K562 (cell line): ENCODE measurements at regions not wholly inside any gene's neighbourhood (a gene's known extent, or its start where the extent isn't known, plus 50 kb on each side); places are given as distances from the start of the nearest gene placed in this dataset.

Experiments used
- ATAC-seq: fragments of 200-7000 bp; cut with Tn5 transposase; 3 replicates; pipeline ENCODE4 v1.9.1; 2020; ENCODE audit warnings: moderate library complexity
- BruUV-seq: library from RNA; stranded (reverse); fragments of 400-500 nt; replicated peaks from 2 replicates; lab custom pipeline; 2021; lab: Mats Ljungman, UMichigan
- CTCF ChIA-PET: fragments of 300-600 bp; formaldehyde crosslinking; extraction: SDS; loops from one replicate; lab custom pipeline; 2021; ENCODE audit warnings: low intra/inter-chr PET ratio; lab: Yijun Ruan, JAX
- POLR2A ChIA-PET: fragments of 300-600, 350-650 bp; sonication (Branson Sonifier 250); formaldehyde crosslinking; extraction: SDS; loops from one replicate; lab custom pipeline; 2021; ENCODE audit warnings: antibody characterized with exemption, inconsistent platforms; lab: Yijun Ruan, JAX
- DNase-seq, 4 experiments: peaks; one replicate each; pipeline versions ENCODE4 v3.0.0 to v3.0.0-alpha.2; 2011 to 2018; ENCODE audit warnings: low spot score in 3 of 4, mixed read lengths in 3 of 4; ENCODE audit errors: extremely low read depth in 1 of 4
- FAIRE-seq: peaks from 2 replicates; lab custom pipeline; 2011; peaks lifted over from hg19 to GRCh38; lab: Jason Lieb, UNC
- H2AFZ ChIP-seq: 2 replicates; pipeline ENCODE4 v1.6.0; 2011; ENCODE audit warnings: low read depth, low read length, control low read depth, inconsistent platforms
- H3K27ac ChIP-seq: fragments of 200-600 bp; 3 replicates; pipeline ENCODE4 v1.8.0; 2011; ENCODE audit warnings: low read depth, mild to moderate bottlenecking, control low read depth, inconsistent platforms, low read length, moderate library complexity, mixed read lengths; ENCODE audit errors: extremely low read depth
- H3K27me3 ChIP-seq, 2 experiments: fragments of 300-600 bp in 1 of 2; 2 replicates in 1 of 2; 3 replicates in 1 of 2; pipeline versions ENCODE4 v1.6.0 to v1.8.0; 2011; ENCODE audit warnings: inconsistent platforms in 2 of 2, low read length in 2 of 2, mild to moderate bottlenecking in 1 of 2, mixed read lengths in 1 of 2, moderate library complexity in 1 of 2; ENCODE audit not compliant: control insufficient read depth in 2 of 2, insufficient read depth in 2 of 2
- H3K36me3 ChIP-seq: fragments of 300-600 bp; 3 replicates; pipeline ENCODE4 v1.8.0; 2011; ENCODE audit warnings: mild to moderate bottlenecking, low read length, inconsistent platforms; ENCODE audit not compliant: control insufficient read depth, insufficient read depth
- H3K4me1 ChIP-seq, 2 experiments: fragments of 200-600 bp in 1 of 2; replicated peaks in 1 of 2; 2 replicates in 1 of 2; 3 replicates in 1 of 2; pipeline versions ENCODE4 v1.5.1 to v1.8.0; 2011; ENCODE audit warnings: inconsistent platforms in 2 of 2, low read length in 2 of 2, mild to moderate bottlenecking in 1 of 2, mixed read lengths in 1 of 2, moderate library complexity in 1 of 2; ENCODE audit not compliant: control insufficient read depth in 2 of 2, insufficient read depth in 2 of 2
- H3K4me2 ChIP-seq: 2 replicates; pipeline ENCODE4 v1.6.1; 2011; ENCODE audit warnings: low read length, control low read depth, inconsistent platforms, mixed read lengths; ENCODE audit not compliant: insufficient read depth
- H3K4me3 ChIP-seq: fragments of 200-600 bp; sonication (generic), shearing (Covaris generic); 2 replicates; pipeline ENCODE4 v1.5.1; 2016; ENCODE audit warnings: control low read depth, inconsistent platforms
- H3K79me2 ChIP-seq: fragments of 200-600 bp; 3 replicates; pipeline ENCODE4 v1.8.0; 2011; ENCODE audit warnings: low read length, inconsistent platforms; ENCODE audit not compliant: control insufficient read depth, insufficient read depth
- H3K9ac ChIP-seq, 2 experiments: 2 replicates each; pipeline versions ENCODE4 v1.6.0 to v1.6.1; 2011; ENCODE audit warnings: low read depth in 2 of 2, low read length in 2 of 2, control low read depth in 1 of 2, inconsistent platforms in 1 of 2, mild to moderate bottlenecking in 1 of 2, mixed read lengths in 1 of 2; ENCODE audit not compliant: insufficient read depth in 1 of 2
- H3K9me1 ChIP-seq: one replicate; pipeline ENCODE4 v1.6.0; 2011; ENCODE audit warnings: inconsistent platforms, mild to moderate bottlenecking, low read length, moderate library complexity; ENCODE audit not compliant: control insufficient read depth, insufficient read depth
- H3K9me3 ChIP-seq: replicated peaks from 2 replicates; pipeline ENCODE4 v1.5.1; 2011; ENCODE audit warnings: low read depth, low read length, inconsistent platforms; ENCODE audit not compliant: control insufficient read depth, insufficient read depth
- H4K20me1 ChIP-seq: replicated peaks from 2 replicates; pipeline ENCODE4 v1.6.1; 2011; ENCODE audit warnings: low read length, inconsistent platforms, mixed read lengths; ENCODE audit not compliant: control insufficient read depth, insufficient read depth
- ARID1B ChIP-seq: fragments of 450-650 bp; IDR thresholded peaks from 2 replicates; pipeline ENCODE4 v1.6.1; 2016; ENCODE audit warnings: antibody characterized with exemption, mild to moderate bottlenecking, inconsistent platforms
- BRF1 ChIP-seq: IDR thresholded peaks from 3 replicates; pipeline ENCODE4 v1.6.1; 2011; ENCODE audit warnings: borderline replicate concordance, mild to moderate bottlenecking; ENCODE audit not compliant: insufficient read length; ENCODE audit errors: extremely low read depth
- CBFA2T3 ChIP-seq: fragments of 450-650 bp; IDR thresholded peaks from 2 replicates; pipeline ENCODE4 v1.6.1; 2017
- FOXO4 ChIP-seq: fragments of 450-650 bp; formaldehyde crosslinking; IDR thresholded peaks from 2 replicates; pipeline ENCODE4 v1.4.0; 2020; ENCODE audit warnings: mild to moderate bottlenecking, moderate library complexity
- NCOA2 ChIP-seq, 2 experiments: fragments of 450-650 bp; IDR thresholded peaks; 2 replicates each; pipeline ENCODE4 v1.6.1; 2018; ENCODE audit warnings: mild to moderate bottlenecking in 2 of 2, moderate library complexity in 1 of 2; ENCODE audit not compliant: partially characterized antibody in 2 of 2
- RBM15 ChIP-seq: fragments of 200-400 bp; formaldehyde crosslinking; IDR thresholded peaks from 2 replicates; pipeline ENCODE4 v1.6.1; 2018; ENCODE audit warnings: mild to moderate bottlenecking, low read length, moderate library complexity; ENCODE audit not compliant: insufficient read depth
- RCOR1 ChIP-seq, 2 experiments: IDR thresholded peaks; 2 replicates each; pipeline ENCODE4 v1.6.1; 2012; ENCODE audit warnings: low read depth in 2 of 2, low read length in 2 of 2, borderline replicate concordance in 1 of 2, improper control_type of control experiment in 1 of 2
- RFX1 ChIP-seq: fragments of 450-650 bp; IDR thresholded peaks from 2 replicates; pipeline ENCODE4 v1.6.1; 2016; ENCODE audit warnings: mild to moderate bottlenecking, moderate library complexity
- RFX5 ChIP-seq: IDR thresholded peaks from 2 replicates; pipeline ENCODE4 v1.6.1; 2011; ENCODE audit warnings: low read depth, mild to moderate bottlenecking, improper control_type of control experiment, low read length
- SP2 ChIP-seq: IDR thresholded peaks from 2 replicates; pipeline ENCODE4 v1.6.1; 2011; ENCODE audit warnings: mild to moderate bottlenecking, low read depth, low read length, moderate library complexity; ENCODE audit not compliant: poor library complexity, severe bottlenecking; ENCODE audit errors: extremely low read depth
- TAF7 ChIP-seq: fragments of 450-650 bp; IDR thresholded peaks from 2 replicates; pipeline ENCODE4 v1.6.1; 2016; ENCODE audit warnings: missing genetic modification characterization, missing compliant biosample characterization
- TCF7L2 ChIP-seq: fragments of 150-350 bp; IDR thresholded peaks from 2 replicates; pipeline ENCODE4 v1.6.1; 2016; ENCODE audit warnings: low read depth, mild to moderate bottlenecking, low read length, moderate library complexity
- ZNF140 ChIP-seq: fragments of 250-450 bp; sonication (Bioruptor Pico); IDR thresholded peaks from 2 replicates; pipeline ENCODE4 v1.8.0; 2021; ENCODE audit warnings: moderate library complexity, mild to moderate bottlenecking, inconsistent platforms
- ZNF3 ChIP-seq: fragments of 250-450 bp; sonication (Bioruptor Pico); IDR thresholded peaks from 2 replicates; pipeline ENCODE4 v1.5.0; 2021; ENCODE audit warnings: mild to moderate bottlenecking, moderate library complexity
- WGBS: fragments of 100-300 bp; shearing (Covaris generic); methylation state at CpG from one replicate; pipeline ENCODE4 v1.1.6; 2016; ENCODE audit warnings: low coverage, mixed read lengths; ENCODE audit not compliant: insufficient coverage; ENCODE audit errors: missing lambda C conversion rate; 5-methylcytosine and 5-hydroxymethylcytosine counted together
- in situ Hi-C: fragments of 300-500 bp; cut with MboI; formaldehyde crosslinking; loops from 4 replicates; pipeline ENCODE4 v1.15.0; 2018; ENCODE audit warnings: inconsistent platforms, mixed read lengths
- intact Hi-C: fragments of 100-400 bp; cut with micrococcal nuclease; formaldehyde crosslinking; loops from 2 replicates; pipeline ENCODE4 v1.14.2; 2022
- TF ChIP-seq, protein P1 (sequence below): sonication (generic); formaldehyde crosslinking; IDR thresholded peaks from 2 replicates; pipeline ENCODE4 v1.8.1; 2023; ENCODE audit warnings: mild to moderate bottlenecking, missing genetic modification reagents

DNA sequence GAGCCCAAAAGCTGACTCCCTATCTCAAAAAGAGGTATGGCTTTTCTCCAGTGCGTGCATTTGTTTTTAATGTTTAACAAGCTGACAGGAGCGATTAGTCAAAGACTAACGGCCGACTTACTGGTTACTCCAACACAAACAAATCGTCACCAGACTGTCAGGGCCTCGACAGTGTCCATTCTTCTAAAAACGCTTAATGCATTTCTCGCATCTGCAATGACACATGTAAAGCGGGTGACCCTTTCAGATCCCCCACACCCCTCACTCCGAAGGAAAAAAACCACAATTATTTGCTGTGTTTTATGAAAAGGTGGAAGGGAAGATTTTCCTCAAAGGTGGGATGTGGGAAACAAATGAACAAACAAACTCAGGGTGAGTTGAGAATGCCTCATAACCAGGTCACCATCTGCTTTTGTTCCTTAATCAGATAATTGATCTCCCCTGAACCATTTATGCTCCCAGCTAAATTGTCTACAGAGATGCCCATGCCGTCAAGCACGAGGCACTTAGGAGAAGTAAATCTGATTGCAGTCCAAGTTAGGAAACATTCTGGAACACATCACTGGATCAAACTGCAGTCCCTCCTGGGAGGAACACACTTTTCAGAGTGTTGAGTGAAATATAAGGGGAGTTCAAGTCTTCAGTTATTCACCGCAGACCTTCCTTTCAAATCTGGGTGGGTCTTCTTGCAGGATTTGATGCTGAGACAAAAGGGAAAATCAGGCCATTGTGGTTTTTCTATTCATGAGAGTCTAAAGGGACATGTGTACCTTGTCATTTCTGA lies 340.8 kb downstream of the CMPK2 start:
- intact Hi-C loops, result no loop called here

More for the DNA sequence above, 340.8 kb downstream of the CMPK2 start:
- Histone ChIP-seq H3K79me2 (no peaks in the 10 kb centered on the region), H3K9me3 (no peaks in the 10 kb centered on the region), H4K20me1 (no peaks in the 10 kb centered on the region), H3K4me1 (no peaks in the 10 kb centered on the region), H3K36me3 (no peaks in the 10 kb centered on the region), H2AFZ (no peak overlapping the region), H3K9me1 (no peaks in the 10 kb centered on the region), H3K27me3 (no peaks in the 10 kb centered on the region), H3K4me2 (no peak overlapping the region), H3K4me3 (no peak overlapping the region), H3K9ac (no peak overlapping the region), H3K27ac (no peak overlapping the region)
- ChIA-PET POLR2A (no interaction called here), CTCF (no interaction called here)
- no TSS peak for BruUV-seq
- ATAC-seq, result no peak
- WGBS, result under 1% methylated on average over 12 of the region's 13 CpGs
- in situ Hi-C loops, result no loop called here
- no peak for DNase-seq
- TF ChIP-seq FOXO4 (no peak), RCOR1 (IDR thresholded peaks at IDR 0.05; ENCODE audit: borderline replicate concordance in 1 of 2, low read depth in 2 of 2, low read length in 2 of 2) (no peak), NCOA2 (IDR thresholded peaks at IDR 0.05; ENCODE audit: partially characterized antibody in 2 of 2) (no peak), TAF7 (tag) (no peak), CBFA2T3 (no peak), RFX5 (no peak), RBM15 (no peak), RFX1 (no peak), ARID1B (no peak), TCF7L2 (no peak), BRF1 (no peak), ZNF140 (no peak), ZNF3 (CRISPR knock-in tag) (no peak), SP2 (no peak)
- TF ChIP-seq, protein P1, sequence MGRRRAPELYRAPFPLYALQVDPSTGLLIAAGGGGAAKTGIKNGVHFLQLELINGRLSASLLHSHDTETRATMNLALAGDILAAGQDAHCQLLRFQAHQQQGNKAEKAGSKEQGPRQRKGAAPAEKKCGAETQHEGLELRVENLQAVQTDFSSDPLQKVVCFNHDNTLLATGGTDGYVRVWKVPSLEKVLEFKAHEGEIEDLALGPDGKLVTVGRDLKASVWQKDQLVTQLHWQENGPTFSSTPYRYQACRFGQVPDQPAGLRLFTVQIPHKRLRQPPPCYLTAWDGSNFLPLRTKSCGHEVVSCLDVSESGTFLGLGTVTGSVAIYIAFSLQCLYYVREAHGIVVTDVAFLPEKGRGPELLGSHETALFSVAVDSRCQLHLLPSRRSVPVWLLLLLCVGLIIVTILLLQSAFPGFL (CRISPR knock-in tag), result no peak
- no peak for FAIRE-seq
